ENCODE measurements at regions not wholly inside any gene's neighbourhood (a gene's known extent, or its start where the extent isn't known, plus 50 kb on each side); places are given as distances from the start of the nearest gene placed in this dataset.

DNA sequence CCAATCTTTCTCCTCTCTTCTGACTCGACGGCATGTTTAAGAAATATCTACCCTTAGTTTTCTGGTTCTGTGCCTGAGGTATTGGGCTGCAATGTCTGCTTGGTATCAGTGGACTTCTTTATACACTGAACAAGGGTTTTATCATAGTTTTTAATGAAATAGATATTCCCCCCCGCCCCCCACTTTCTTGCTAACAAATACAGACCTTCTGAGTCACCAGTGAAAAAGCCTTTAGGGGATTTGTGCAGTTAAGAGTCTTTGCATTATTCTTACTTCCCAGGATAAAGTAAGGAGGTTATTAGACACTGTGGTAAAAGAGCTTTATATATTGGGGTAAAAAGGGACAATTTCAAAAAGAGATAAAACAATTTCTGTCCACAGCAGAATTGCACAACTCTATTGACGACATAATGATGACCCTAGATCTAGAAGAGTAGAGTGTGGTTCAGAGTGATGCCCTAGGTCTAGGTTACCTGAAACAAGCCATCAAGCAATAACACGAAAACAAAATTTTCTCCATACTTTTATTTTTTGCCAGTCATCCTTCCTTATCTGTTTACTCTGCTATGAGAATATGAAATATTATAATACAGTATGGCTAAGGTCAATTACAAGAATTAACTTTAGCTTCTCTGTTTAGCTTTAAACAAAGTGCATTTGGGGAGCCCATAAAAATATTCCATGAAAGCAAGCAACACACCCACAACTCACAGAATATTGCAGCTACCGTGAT, 110.7 kb downstream of the PLK2 start:
- Mint-ChIP-seq H3K36me3 (no peaks in the 10 kb centered on the region), H3K27me3 (peaks cover 0 to 8% (median 0%) of the 10 kb centered on the region in 5 donors), H3K4me3 (no peak overlapping the region), H3K4me1 (no peaks in the 10 kb centered on the region), H3K27ac (no peak overlapping the region), H3K9me3 (no peaks in the 10 kb centered on the region)
- H3K27ac ChIP-seq (ENCODE audit: low read depth, low read length) = no peak overlapping the region
- DNase-seq = no peak
- H3K27me3 ChIP-seq (ENCODE audit: control insufficient read depth in 2 of 2, insufficient read depth in 2 of 2, low read length in 2 of 2) = no peaks in the 10 kb centered on the region
- ChIA-PET POLR2A (no interaction called here), CTCF (interaction anchor here (0.6 kb wide), 1 partner anchor 543 kb away, joined by 3 read pairs; no protein-coding TSS in a partner anchor)
- H3K4me1 ChIP-seq (ENCODE audit: control insufficient read depth in 2 of 2, insufficient read depth in 2 of 2, low read length in 2 of 2) = no peaks in the 10 kb centered on the region
- ATAC-seq = no peak
- no peaks in the 10 kb centered on the region for H3K9me3 ChIP-seq (ENCODE audit: control insufficient read depth in 2 of 3, low read length in 3 of 3)
- H3K36me3 ChIP-seq (ENCODE audit: control insufficient read depth in 2 of 3, insufficient read depth in 3 of 3, low read length in 3 of 3) = no peaks in the 10 kb centered on the region
- intact Hi-C loops (cut with micrococcal nuclease) = no loop called here
- H3K4me3 ChIP-seq (ENCODE audit: low read length) = no peak overlapping the region

DNA sequence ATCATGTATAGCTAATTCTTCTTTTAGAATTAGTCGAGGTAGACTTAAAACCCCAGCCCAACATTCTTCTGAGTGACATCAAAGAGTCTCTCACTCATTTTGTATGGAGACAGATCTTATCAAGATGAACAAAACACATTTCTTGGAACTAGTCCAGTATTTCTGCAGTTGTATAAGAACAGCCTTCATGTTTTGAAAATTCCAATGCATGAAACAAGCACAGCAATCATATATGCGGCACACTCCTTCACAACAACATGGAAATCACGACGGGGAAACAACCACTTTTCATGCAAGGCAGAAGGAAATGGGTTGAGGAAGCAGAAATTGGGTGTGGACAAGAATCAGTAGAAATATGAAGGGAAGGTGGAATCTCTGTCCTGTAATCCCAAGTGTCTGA, 113.8 kb downstream of the PLK2 start:
- H3K27ac Mint-ChIP-seq = no peak overlapping the region
- H3K4me1 Mint-ChIP-seq = no peaks in the 10 kb centered on the region
- H3K27me3 Mint-ChIP-seq = peaks cover 0 to 5% (median 0%) of the 10 kb centered on the region in 5 donors
- no peak for DNase-seq
- ATAC-seq = no peak
- Histone ChIP-seq H3K36me3 (ENCODE audit: control insufficient read depth in 2 of 3, insufficient read depth in 3 of 3, low read length in 3 of 3) (no peaks in the 10 kb centered on the region), H3K4me1 (ENCODE audit: control insufficient read depth in 2 of 2, insufficient read depth in 2 of 2, low read length in 2 of 2) (no peaks in the 10 kb centered on the region), H3K4me3 (ENCODE audit: low read length) (no peak overlapping the region), H3K27me3 (ENCODE audit: control insufficient read depth in 2 of 2, insufficient read depth in 2 of 2, low read length in 2 of 2) (no peaks in the 10 kb centered on the region), H3K9me3 (ENCODE audit: control insufficient read depth in 2 of 3, low read length in 3 of 3) (no peaks in the 10 kb centered on the region), H3K27ac (ENCODE audit: low read depth, low read length) (no peak overlapping the region)
- CTCF ChIA-PET = no interaction called here
- intact Hi-C loops (cut with micrococcal nuclease) = no loop called here
- POLR2A ChIA-PET = no interaction called here
- H3K9me3 Mint-ChIP-seq = no peaks in the 10 kb centered on the region
- no peak overlapping the region for H3K4me3 Mint-ChIP-seq
- no peaks in the 10 kb centered on the region for H3K36me3 Mint-ChIP-seq

DNA sequence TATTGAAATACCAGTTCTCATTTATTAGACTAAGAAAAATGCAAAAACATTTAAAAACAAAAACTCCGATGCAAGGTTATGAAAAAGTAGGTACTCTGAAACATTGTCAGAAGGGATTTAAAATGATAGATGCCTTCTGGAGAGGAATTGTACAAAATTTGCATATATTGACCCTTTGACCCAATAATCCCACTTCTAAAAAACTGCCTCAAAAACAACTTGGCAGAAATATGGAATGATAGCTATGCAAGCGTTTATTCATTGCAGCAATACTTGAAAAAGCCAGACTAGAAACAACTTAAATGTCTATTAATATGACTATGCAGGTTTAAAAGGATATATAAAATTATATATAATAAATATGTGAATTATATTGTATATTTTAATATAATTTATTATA, 118.4 kb downstream of the PLK2 start:
- intact Hi-C loops (cut with micrococcal nuclease) = no loop called here
- Histone ChIP-seq H3K9me3 (ENCODE audit: control insufficient read depth in 2 of 3, low read length in 3 of 3) (no peaks in the 10 kb centered on the region), H3K27ac (ENCODE audit: low read depth, low read length) (no peak overlapping the region), H3K27me3 (ENCODE audit: control insufficient read depth in 2 of 2, insufficient read depth in 2 of 2, low read length in 2 of 2) (no peaks in the 10 kb centered on the region), H3K36me3 (ENCODE audit: control insufficient read depth in 2 of 3, insufficient read depth in 3 of 3, low read length in 3 of 3) (no peaks in the 10 kb centered on the region), H3K4me3 (ENCODE audit: low read length) (no peak overlapping the region), H3K4me1 (ENCODE audit: control insufficient read depth in 2 of 2, insufficient read depth in 2 of 2, low read length in 2 of 2) (no peaks in the 10 kb centered on the region)
- no peaks in the 10 kb centered on the region for H3K36me3 Mint-ChIP-seq
- peaks cover 0 to 21% (median 15%) of the 10 kb centered on the region in 5 donors for H3K27me3 Mint-ChIP-seq
- POLR2A ChIA-PET = no interaction called here
- no peaks in the 10 kb centered on the region for H3K4me1 Mint-ChIP-seq
- H3K27ac Mint-ChIP-seq = no peak overlapping the region
- ATAC-seq (no peak), DNase-seq (no peak)
- peaks cover 0 to 2% (median 0%) of the 10 kb centered on the region in 11 donors for H3K9me3 Mint-ChIP-seq
- CTCF ChIA-PET = interaction anchor here (0.6 kb wide), 1 partner anchor 43 kb away, joined by 5 read pairs; no protein-coding TSS in a partner anchor
- no peak overlapping the region for H3K4me3 Mint-ChIP-seq

DNA sequence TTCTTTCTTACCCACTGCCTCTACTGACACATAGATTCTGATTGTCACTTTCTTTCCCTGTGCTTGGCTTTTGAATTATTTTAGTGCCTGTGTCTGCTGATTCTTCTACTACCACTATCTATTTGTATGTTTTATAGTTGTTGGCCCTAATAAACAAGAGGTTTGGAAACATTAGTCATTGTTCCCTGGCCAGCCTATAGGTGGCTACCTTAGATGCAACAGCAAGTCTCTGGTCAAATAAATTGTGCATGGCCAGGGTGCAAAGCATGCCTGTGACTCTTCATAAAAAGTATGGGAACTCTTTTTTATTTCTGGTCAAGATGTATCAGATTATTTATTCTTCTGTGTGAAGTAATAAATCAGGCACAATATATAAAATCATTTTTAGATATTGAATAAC, 124.4 kb downstream of the PLK2 start:
- no peak overlapping the region for H3K4me3 ChIP-seq (ENCODE audit: low read length)
- H3K9me3 Mint-ChIP-seq = peaks cover 0 to 2% (median 0%) of the 10 kb centered on the region in 11 donors
- no peaks in the 10 kb centered on the region for H3K27me3 ChIP-seq (ENCODE audit: control insufficient read depth in 2 of 2, insufficient read depth in 2 of 2, low read length in 2 of 2)
- H3K27me3 Mint-ChIP-seq = peaks cover 0 to 28% (median 20%) of the 10 kb centered on the region in 5 donors
- POLR2A ChIA-PET = no interaction called here
- no peak overlapping the region for H3K27ac Mint-ChIP-seq
- H3K36me3 ChIP-seq (ENCODE audit: control insufficient read depth in 2 of 3, insufficient read depth in 3 of 3, low read length in 3 of 3) = no peaks in the 10 kb centered on the region
- intact Hi-C loops (cut with micrococcal nuclease) = no loop called here
- no peak overlapping the region for H3K4me3 Mint-ChIP-seq
- H3K4me1 Mint-ChIP-seq = no peaks in the 10 kb centered on the region
- no peak overlapping the region for H3K27ac ChIP-seq (ENCODE audit: low read depth, low read length)
- no peak for ATAC-seq
- no peaks in the 10 kb centered on the region for H3K36me3 Mint-ChIP-seq
- no peaks in the 10 kb centered on the region for H3K4me1 ChIP-seq (ENCODE audit: control insufficient read depth in 2 of 2, insufficient read depth in 2 of 2, low read length in 2 of 2)
- DNase-seq = no peak
- no peaks in the 10 kb centered on the region for H3K9me3 ChIP-seq (ENCODE audit: control insufficient read depth in 2 of 3, low read length in 3 of 3)
- CTCF ChIA-PET = no interaction called here

DNA sequence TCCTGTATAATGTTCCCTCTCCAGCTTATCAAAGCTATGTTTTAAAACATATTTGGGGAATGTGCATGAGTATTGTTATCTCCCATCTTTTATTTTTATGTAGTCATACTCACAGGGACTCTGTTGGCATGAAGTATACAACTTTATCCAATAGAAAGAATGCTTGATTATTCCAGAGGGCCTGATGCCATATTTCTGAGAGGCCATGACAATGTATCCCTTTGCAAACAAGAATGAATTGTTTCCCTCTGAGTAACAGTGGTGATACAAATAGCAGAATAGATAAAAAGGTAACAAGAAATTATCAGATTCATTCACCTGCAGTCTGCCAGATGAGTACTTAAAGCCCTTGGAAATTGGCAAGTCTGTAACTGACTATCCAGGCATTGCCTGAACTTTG, 125.9 kb downstream of the PLK2 start:
- Histone ChIP-seq H3K27me3 (ENCODE audit: control insufficient read depth in 2 of 2, insufficient read depth in 2 of 2, low read length in 2 of 2) (no peaks in the 10 kb centered on the region), H3K9me3 (ENCODE audit: control insufficient read depth in 2 of 3, low read length in 3 of 3) (no peaks in the 10 kb centered on the region), H3K4me1 (ENCODE audit: control insufficient read depth in 2 of 2, insufficient read depth in 2 of 2, low read length in 2 of 2) (no peaks in the 10 kb centered on the region), H3K4me3 (ENCODE audit: low read length) (no peak overlapping the region), H3K27ac (ENCODE audit: low read depth, low read length) (no peak overlapping the region), H3K36me3 (ENCODE audit: control insufficient read depth in 2 of 3, insufficient read depth in 3 of 3, low read length in 3 of 3) (no peaks in the 10 kb centered on the region)
- Mint-ChIP-seq H3K27ac (no peak overlapping the region), H3K4me1 (no peaks in the 10 kb centered on the region), H3K27me3 (peaks cover 0 to 22% (median 11%) of the 10 kb centered on the region in 5 donors), H3K9me3 (no peaks in the 10 kb centered on the region), H3K4me3 (no peak overlapping the region), H3K36me3 (no peaks in the 10 kb centered on the region)
- DNase-seq = no peak
- ChIA-PET CTCF (no interaction called here), POLR2A (no interaction called here)
- ATAC-seq = no peak
- intact Hi-C loops (cut with micrococcal nuclease) = no loop called here

DNA sequence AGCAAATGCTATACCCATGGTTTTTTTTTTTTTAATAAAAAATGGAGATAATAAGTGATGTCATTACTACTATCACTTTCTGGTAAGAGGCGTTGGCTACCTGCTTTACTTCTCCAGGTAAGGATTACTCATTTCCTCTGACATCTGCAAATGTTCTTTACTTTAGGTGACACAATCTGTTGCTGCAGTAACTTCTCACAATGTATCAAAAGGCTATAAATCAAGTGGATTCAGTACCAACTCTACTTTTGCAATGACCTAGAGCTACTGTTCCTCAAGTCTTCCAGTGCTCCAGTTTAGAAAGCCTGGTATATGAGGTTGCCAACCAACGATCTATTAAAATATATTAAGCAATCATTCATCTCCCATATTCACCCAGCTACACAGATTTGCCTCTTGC, 129.1 kb downstream of the PLK2 start:
- H3K4me1 ChIP-seq (ENCODE audit: control insufficient read depth in 2 of 2, insufficient read depth in 2 of 2, low read length in 2 of 2) = no peaks in the 10 kb centered on the region
- ChIA-PET CTCF (interaction anchor here (0.6 kb wide), 1 partner anchor 916 kb away, joined by 5 read pairs; no protein-coding TSS in a partner anchor), POLR2A (no interaction called here)
- intact Hi-C loops (cut with micrococcal nuclease) = no loop called here
- no peak overlapping the region for H3K27ac Mint-ChIP-seq
- H3K9me3 ChIP-seq (ENCODE audit: control insufficient read depth in 2 of 3, low read length in 3 of 3) = no peaks in the 10 kb centered on the region
- no peaks in the 10 kb centered on the region for H3K36me3 ChIP-seq (ENCODE audit: control insufficient read depth in 2 of 3, insufficient read depth in 3 of 3, low read length in 3 of 3)
- H3K36me3 Mint-ChIP-seq = no peaks in the 10 kb centered on the region
- H3K4me1 Mint-ChIP-seq = no peaks in the 10 kb centered on the region
- H3K9me3 Mint-ChIP-seq = no peaks in the 10 kb centered on the region
- H3K27ac ChIP-seq (ENCODE audit: low read depth, low read length) = no peak overlapping the region
- H3K27me3 Mint-ChIP-seq = peaks cover 0 to 12% (median 7%) of the 10 kb centered on the region in 5 donors
- ATAC-seq (no peak), DNase-seq (no peak)
- no peak overlapping the region for H3K4me3 Mint-ChIP-seq
- H3K27me3 ChIP-seq (ENCODE audit: control insufficient read depth in 2 of 2, insufficient read depth in 2 of 2, low read length in 2 of 2) = no peaks in the 10 kb centered on the region
- H3K4me3 ChIP-seq (ENCODE audit: low read length) = no peak overlapping the region

DNA sequence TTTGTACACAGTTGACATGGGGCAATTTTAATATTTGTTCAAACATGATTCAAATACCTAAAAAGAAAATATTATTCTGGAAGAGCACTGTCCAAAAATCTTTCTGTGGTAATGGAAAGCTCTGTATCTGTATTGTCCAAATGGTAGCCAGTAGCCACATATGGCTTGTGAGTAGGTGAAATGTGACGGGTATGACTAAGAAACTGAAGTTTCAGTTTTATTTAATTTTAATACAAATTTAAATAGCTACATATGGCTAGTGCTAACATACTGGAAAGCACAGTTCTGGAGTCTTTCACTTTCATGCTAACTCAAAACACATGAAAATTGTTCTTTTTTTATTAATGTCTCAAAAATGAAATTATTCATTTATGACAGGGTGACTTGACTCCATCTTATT, 132.6 kb downstream of the PLK2 start:
- no peaks in the 10 kb centered on the region for H3K9me3 ChIP-seq (ENCODE audit: control insufficient read depth in 2 of 3, low read length in 3 of 3)
- ChIA-PET CTCF (no interaction called here), POLR2A (no interaction called here)
- no peaks in the 10 kb centered on the region for H3K36me3 ChIP-seq (ENCODE audit: control insufficient read depth in 2 of 3, insufficient read depth in 3 of 3, low read length in 3 of 3)
- no peak overlapping the region for H3K27ac ChIP-seq (ENCODE audit: low read depth, low read length)
- H3K4me3 ChIP-seq (ENCODE audit: low read length) = no peak overlapping the region
- intact Hi-C loops (cut with micrococcal nuclease) = no loop called here
- Mint-ChIP-seq H3K36me3 (no peaks in the 10 kb centered on the region), H3K4me3 (no peak overlapping the region), H3K4me1 (no peaks in the 10 kb centered on the region), H3K27ac (no peak overlapping the region), H3K9me3 (no peaks in the 10 kb centered on the region), H3K27me3 (peaks cover 0 to 4% (median 0%) of the 10 kb centered on the region in 5 donors)
- DNase-seq (no peak), ATAC-seq (no peak)
- H3K4me1 ChIP-seq (ENCODE audit: control insufficient read depth in 2 of 2, insufficient read depth in 2 of 2, low read length in 2 of 2) = no peaks in the 10 kb centered on the region
- no peaks in the 10 kb centered on the region for H3K27me3 ChIP-seq (ENCODE audit: control insufficient read depth in 2 of 2, insufficient read depth in 2 of 2, low read length in 2 of 2)

Measured in naive thymus-derived CD4-positive, alpha-beta T cell (primary cell).